HG02610 (cell line): ENCODE measurements at regions not wholly inside any gene's neighbourhood (a gene's known extent, or its start where the extent isn't known, plus 50 kb on each side); places are given as distances from the start of the nearest gene placed in this dataset.
"Not testable (repeated sequence)": the region's sequence is repeated elsewhere in the genome, so short reads cannot be mapped to it uniquely, and the experiment has no call there.

ENCODE experiments used
- ATAC-seq: cut with Tn5 transposase; IDR thresholded peaks from one replicate; pipeline ENCODE4 v1.9.1; 2021; ENCODE audit warnings: mild to moderate bottlenecking, moderate library complexity; ENCODE audit not compliant: unreplicated experiment

DNA sequence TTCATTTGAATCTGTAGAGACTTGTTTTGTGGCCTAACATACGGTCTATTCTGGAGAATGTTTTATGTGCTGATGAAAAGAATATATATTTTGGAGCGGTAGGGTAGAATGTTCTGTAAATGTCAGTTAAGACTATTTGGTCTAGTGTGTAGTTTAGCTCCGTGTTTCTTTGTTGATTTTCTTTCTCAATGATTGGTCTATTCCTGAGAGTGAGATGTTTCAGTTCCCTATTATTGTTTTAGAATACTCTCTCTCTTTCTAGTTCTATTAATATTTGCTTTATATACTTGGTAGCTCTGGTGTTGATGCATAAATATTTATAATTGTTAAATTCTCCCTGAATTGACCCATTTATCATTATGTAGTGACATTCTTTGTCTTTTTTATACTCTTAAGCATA lies 236.5 kb downstream of the GLUD2 start:
- ATAC-seq: no peak

DNA sequence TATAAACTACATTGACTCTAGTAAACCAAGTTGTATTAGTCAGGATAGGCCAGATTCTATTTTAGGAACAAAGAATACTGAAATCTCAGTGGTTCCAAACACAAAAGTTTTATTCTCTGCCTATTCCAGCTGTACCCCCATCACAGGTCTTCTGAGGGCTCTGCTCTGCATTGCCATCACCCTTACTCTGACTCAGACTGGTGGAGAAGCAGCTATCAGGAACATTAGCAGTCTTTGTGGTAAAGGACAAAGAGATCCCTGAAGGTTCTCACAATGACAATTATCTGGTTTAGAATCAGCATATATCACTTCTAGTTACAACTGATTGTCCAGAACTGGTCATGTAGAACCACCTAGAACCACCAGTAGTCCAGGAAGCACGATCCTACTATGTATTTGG lies 251.1 kb downstream of the GLUD2 start:
- no peak for ATAC-seq

DNA sequence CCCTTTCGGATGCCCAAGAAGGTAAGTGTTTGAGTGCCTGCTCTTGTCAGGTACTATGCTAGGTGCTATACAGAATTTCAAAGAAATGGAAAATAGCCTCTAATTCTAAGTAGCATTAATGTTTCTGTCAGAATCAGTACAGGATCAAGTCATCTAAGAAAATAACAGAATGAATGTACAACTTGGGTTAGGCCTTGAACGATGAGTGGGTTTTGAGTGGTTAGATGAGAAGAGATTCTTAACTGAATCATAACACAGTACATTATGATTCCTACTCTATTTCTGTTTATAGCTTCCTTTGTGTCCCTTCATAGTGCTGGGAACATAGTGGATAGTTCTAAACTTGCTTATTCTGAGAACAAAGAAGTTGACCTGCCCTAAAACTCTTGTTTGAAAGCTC lies 253.9 kb downstream of the GLUD2 start:
- ATAC-seq: peak; percentile 61

DNA sequence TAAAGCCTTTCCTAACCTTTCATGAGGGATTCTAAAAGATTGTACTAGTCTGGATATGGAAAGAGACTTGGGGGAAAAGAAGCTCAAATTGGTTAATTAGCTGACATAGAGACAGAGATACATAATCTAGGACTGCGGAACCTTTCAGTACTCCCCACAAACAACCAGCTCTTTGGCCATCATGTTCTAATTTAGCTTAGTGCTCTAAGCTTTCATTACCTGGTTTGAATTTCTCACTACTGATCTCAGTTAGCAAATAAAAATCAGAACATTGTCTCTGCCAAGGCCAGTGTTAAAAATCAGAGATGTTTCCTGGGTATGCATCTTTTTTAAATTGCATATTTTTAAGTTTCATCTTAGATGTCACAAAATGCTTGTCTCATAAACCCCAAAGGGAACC lies 254.4 kb downstream of the GLUD2 start:
- ATAC-seq: no peak

DNA sequence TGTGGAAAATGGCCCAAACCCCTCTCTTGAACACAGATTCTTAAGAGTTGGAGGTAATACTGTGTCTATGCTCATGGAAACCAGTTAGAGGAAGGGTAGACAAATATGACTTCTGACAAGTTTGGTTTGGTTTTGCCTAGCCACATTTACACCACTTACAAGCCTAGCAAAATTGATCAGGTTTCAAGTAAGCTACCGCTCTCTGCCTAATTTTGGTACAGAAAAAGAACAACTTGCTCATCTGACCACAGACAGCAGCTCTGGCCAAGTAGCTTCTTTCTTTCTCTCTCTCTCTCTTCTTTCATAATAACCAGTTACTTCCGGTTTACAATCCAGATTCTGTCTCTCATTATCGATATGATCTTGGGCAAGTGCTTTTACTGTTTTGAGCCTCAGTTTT lies 260.0 kb downstream of the GLUD2 start:
- ATAC-seq: peak; percentile 76

DNA sequence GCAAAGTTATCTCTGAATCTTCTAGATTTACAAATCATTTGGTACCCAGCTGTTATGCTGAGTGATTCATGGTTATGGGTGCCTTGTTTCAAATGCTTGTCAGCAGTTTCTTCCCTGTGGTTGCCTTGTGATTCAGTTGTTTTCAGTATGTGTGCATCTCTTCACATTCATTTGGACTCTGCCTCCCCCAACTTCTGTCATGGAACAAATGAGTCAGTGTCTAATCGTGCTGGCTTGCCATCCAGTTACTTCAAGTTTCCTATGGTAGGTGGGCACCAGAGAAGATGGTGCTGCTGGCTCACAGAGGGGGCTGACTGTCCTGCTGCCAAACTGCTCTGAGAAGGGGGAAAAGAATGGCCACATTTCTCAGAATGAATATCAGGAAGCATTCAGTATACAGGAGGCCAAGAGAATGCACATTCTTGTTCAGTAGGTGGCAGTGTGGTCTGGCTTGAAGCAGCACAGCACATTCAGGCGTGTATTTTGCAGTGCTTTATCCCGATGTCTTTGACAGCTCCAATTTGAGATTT lies 260.9 kb downstream of the GLUD2 start:
- ATAC-seq: peak; percentile 89

DNA sequence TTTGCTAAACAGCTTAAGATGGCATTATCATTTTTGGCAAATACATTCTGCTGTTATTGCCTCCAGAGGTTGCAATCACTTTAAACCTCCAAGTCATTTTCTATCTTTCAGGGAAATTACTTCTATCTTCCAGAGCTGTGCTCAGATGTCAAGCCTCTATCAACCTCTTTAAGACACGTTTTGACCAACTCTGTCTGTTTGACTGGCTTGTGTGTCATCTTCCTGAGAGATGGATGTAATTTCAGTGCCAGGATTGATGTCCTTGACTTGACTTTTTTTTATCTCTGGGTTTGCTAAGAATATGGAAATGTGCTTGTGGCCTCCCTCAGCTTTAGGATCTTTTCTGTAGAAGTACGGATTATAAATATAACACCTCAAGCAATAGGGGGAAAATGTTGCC lies 263.4 kb downstream of the GLUD2 start:
- no peak for ATAC-seq

DNA sequence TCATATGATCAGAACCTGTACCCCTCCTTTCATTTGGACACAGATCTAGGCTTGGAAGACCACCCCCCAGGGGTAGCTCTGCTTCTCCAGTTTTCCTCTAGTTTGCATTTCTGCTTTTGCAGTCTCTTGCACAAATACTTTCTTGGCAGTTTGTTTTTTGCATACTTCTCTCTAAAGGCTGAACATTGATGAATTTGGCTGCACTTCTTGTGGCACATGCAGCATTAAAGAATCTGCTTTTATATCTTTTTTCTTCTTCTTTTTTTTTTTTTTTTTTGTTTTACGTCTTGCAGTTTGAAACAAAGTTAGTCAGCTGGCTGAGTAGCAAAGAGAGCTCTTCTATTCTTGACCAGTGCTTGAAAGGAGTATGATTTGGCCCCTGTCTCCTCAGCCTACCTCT lies 273.0 kb downstream of the GLUD2 start:
- no peak for ATAC-seq

DNA sequence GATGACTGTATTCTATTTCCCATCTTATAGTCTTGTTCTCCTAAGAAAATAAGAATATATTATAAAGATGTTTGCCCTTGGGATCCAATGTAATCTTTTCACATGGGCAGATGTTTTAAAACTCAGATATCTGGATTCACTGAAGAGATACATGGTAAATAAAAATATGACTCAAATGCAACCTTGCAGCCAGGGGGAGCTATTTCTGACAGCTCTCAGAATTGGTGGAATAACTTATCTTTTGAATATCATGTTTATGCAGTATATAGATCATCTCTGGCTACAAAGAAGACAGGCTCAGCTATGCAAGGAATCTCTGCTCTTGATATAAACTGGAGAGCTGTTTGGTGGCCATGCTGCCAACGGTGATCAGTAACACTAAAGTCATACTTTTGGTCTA lies 274.7 kb downstream of the GLUD2 start:
- ATAC-seq: no peak

DNA sequence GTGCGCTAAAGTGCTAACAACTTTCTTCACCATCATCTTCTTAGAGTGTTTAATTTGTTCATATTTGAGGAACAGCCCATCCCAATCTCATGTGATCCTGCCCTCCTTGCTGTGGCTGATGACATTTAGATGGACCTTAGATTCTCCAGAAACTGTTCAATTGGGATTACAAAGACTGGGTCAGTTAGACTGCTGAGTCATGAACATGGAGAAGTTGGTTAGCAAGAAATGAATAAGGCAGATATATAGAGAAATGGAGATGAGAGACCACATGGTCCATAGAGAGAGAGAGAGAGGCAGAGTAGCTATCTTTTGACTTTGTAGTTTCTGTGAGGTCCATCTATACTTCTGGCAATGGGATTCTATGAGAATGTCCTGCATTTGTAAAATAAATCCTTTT lies 275.9 kb downstream of the GLUD2 start:
- ATAC-seq: no peak

DNA sequence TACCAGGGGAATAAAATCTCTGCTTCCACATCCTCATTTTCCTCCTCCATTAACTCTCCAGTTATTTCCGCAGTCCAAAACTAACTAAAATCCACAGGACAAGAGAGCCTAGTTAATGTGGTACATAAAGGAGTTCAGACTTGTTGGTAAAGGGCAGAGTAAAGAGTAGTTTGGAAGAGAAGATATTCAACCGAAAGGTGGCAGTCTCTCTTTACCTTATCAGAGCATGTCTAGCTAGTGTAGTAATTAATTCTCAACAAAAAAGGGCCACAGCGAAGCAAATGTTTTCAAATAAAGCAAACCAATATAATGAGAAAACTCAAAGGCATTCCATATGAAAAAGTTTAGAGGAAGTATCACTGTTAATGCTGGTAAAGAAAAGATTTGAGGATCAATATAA lies 286.5 kb downstream of the GLUD2 start:
- ATAC-seq: no peak

DNA sequence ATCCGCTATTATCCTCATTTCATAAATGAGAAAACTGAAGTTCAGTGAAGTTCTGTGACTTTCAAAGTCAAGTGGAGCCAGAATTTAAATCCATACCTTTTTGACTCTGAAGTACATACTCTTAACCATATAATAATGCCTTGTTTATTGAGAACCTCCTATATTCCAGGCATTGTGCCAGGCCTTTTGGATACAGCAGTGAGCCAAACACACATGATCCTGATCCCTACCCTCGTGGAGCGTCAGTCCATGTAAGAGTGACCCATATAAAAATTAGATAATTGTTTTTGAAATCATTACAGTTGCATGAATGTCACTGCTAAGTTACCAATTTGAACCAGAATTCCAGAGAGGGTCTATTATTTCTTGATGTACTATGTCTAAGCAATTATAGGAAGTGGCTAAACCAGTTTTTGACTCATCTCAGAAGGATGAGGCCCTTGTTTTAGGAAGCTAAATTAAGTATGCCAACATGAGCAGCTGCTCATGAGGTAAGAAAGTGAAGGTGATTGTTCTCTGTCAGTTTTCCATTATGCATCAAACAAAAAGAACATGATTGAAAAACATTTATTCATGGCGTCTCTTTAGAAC lies 289.5 kb downstream of the GLUD2 start:
- no peak for ATAC-seq

DNA sequence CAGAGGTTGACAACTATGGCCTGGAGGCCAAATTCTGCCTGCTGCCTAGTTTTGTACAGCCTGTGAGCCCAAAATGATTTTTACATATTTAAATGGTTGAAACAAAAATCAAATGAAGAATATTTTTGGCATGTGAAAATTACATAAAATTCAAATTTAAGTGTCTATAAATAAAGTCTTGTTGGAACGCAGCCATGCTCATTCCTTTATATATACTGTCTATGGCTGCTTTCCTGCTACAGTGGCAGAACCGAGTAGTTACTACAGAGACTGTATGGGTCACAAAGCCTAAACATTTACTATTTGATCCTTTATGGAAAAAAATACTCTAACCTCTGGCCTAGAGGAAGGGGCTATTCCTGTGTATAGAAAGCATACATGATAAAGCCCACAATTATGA lies 290.4 kb downstream of the GLUD2 start:
- no peak for ATAC-seq

DNA sequence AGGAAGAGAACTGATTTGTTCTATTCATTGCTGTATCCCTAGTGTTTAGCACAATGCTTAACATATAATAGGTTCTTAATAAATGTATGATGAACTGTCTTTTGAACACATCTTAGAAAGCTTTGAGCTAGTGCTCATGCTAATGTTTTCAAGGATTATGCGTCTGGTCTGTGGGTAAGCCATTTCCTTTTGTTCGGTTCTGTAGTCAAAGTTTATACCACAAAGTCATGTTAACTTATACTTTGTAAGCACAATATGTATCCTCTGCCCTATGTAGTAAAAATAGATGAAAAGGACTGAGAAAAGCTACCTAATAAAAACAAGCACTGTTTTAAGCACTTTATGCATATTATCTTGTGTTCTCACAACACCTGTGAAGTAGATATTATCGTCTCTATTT lies 301.9 kb downstream of the GLUD2 start:
- ATAC-seq: no peak

DNA sequence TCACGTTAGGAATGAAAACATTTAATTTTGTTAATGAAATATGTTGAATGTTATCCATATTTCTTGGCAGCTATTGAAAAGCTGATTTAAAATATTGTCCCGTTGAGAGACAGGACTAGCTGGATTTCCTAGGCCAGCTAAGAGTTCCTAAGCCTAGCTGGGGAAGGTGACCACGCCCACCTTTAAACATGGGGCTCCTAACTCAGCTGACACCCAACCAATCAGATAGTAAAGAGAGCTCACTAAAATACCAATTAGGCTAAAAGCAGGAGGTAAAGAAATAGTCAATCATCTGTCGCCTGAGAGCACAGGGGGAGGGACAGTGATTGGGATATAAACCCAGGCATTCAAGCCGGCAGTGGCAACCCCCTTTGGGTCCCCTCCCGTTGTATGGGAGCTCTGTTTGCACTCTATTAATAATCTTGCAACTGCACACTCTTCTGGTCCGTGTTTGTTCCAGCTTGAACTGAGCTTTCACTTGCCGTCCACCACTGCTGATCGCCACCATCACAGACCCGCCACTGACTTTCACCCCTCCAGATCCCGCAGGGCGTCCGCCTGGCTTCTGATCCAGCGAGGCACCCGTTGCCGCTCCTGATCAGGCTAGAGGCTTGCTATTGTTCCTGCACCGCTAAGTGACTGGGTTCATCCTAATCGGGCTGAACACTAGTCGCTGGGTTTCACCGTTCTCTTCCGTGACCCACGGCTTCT lies 308.9 kb downstream of the GLUD2 start:
- ATAC-seq: no peak

DNA sequence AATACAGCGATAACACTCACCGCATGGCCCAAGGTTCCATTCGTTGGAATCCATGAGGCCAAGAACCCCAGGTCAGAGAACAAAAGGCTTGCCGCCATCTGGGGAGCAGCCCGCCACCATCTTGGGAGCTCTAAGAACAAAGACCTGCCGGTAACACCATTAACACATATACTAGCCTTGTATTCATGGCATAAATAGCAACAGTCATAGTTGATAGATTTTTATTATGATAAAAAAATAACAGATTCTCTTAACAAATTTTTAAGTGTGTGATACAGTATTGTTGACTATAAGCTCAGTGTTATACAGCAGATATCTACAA lies 309.4 kb downstream of the GLUD2 start:
- ATAC-seq: no peak

DNA sequence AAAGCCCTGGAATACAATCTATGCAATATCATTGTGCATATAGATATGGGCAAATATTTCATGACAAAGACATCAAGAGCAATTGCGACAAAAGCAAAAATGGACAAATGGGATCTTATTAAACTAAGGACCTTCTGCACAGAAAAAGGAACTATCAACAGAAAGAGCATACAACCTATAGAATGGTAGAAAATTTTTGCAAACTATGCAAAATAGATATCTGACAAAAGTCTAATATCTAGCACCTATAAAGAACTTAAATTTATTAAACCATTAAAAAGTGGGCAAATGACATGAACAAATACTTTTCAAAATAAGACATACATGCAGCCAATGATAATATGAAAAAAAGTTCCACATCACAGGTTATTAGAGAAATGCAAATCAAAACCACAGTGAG lies 312.9 kb downstream of the GLUD2 start:
- no peak for ATAC-seq

DNA sequence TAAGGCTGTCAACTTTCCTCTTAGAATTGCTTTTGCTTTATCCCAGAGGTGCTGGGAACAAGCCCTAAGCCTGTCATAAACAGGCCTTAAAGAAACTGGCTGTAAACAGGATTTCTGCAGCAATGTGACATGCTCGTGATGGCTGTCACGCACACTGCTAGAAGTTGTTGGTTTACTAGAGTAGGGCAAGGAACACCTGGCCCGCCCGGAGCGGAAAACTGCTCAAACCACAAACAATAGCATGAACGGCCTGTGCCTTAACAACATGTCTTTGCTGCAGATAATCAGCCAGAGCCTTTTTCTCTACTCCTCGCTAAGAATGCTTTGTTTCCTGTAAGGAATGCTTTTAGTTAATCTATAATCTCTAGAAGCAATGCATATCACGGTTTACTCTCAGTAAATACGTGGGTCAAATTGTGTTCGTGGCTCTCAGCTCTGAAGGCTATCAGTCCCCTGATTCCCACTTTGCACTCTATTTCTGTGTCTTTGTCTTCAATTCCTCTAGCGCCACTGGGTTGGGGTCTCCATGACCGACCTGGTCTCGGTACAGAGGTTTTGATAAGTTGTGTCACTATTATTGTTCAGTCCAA lies 318.3 kb downstream of the GLUD2 start:
- ATAC-seq: no peak

DNA sequence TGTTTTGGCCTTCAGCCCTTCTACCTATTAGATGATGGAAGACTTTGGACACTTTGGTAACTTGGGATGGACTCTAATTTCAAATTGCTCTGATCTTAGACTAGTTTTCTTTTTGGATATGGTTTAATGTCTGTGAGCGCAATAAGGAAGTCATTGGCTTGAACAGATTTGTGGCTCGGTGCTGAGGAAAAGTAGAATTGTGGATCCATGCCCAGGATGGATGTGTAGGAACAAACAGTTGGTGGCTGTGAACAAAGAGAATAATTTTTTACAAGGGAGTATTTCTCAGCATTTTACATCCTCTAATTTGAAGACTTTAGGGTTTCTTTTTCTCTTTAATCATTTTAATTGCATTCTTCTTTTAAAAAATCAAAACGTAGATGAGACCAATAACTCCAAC lies 327.1 kb downstream of the GLUD2 start:
- ATAC-seq: no peak

DNA sequence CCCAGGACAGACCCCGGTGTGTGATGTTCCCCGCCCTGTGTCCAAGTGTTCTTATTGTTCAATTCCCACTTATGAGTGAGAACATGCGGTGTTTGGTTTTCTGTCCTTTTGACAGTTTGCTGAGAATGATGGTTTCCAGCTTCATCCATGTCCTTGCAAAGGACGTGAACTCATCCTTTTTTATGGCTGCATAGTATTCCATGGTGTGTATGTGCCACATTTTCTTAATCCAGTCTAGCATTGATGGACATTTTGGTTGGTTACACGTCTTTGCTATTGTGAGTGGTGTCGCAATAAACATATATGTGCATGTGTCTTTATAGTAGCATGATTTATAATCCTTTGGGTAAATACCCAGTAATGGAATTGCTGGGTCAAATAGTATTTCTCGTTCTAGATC lies 334.5 kb downstream of the GLUD2 start:
- not testable (repeated sequence) for ATAC-seq

DNA sequence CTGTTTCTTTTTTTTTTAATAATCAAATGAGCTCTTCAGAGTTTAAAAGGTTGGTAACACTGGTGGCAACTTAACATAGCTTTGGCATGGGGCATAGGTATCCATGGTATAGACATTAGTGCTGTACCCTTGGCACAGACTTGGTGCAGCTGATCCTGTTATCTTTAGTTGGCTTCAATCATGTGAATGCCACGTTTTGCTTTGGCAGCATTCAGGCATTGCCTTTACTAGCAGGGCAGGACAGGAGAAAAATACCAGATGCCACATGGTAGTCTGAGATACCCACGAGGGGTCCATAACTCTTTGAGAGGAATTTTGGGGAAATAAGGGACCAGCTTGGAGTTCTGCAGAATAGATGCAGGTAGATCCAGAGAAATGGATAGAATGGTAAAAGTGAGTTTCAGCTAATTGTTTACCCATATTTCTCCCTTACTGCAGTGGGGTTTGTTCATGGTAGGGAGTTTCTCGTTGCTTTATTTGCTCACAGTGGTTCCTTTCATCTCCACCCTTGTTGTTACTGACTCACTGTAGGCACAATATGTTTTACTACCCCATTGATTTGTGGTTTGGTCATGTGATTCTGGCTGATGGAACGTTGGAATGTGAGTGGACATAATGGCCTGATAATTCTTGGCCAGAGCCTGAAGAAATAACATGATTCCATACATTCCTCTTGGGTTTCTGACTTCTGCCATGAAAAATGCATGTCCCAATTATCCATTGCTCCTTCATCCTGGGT lies 342.7 kb downstream of the GLUD2 start:
- no peak for ATAC-seq

DNA sequence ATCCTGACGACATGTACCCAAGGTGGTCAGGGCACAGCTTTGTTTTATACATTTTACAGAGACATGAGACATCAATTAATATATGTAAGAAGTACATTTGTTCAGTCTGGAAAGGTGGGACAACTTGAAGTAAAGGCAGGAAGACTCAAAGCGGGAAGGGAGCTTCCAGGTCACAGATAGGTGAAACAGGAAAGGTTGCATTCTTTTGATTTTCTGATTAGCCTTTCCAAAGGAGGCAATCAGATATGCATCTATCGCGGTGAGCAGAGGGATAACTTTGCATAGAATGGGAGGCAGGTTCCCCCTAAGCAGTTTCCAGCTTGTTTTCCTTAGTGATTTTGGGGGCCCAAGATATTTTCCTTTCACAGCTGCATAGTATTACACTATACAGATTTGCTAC lies 358.4 kb downstream of the GLUD2 start:
- no peak for ATAC-seq
